ENCODE measurements at regions not wholly inside any gene's neighbourhood (a gene's known extent, or its start where the extent isn't known, plus 50 kb on each side); places are given as distances from the start of the nearest gene placed in this dataset.
"Not testable (repeated sequence)": the region's sequence is repeated elsewhere in the genome, so short reads cannot be mapped to it uniquely, and the experiment has no call there.

DNA sequence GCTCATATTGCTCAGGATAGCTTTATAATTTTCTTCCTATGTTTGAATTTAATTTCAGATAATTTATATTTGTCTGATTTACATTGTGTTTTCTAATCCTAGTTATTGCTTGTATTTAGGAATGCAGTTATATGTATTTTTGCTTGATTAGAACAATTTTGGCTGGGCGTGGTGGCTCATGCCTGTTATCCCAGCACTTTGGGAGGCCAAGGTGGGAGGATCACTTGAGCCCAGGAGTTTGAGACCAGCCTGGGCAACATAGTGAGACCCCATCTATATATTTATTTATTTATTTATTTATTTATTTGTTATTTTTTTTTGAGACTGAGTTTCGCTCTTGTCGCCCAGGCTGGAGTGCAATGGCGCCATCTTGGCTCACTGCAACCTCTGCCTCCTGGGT lies 73.9 kb downstream of the KPNA2 start:
- not testable (repeated sequence) for TF ChIP-seq YY1 (IDR thresholded peaks at IDR 0.05; ENCODE audit: insufficient read depth, insufficient read length); SUZ12 (IDR thresholded peaks at IDR 0.05; ENCODE audit: extremely low read depth, insufficient read depth, insufficient read length)
